ENCODE measurements at regions not wholly inside any gene's neighbourhood (a gene's known extent, or its start where the extent isn't known, plus 50 kb on each side); places are given as distances from the start of the nearest gene placed in this dataset.

DNA sequence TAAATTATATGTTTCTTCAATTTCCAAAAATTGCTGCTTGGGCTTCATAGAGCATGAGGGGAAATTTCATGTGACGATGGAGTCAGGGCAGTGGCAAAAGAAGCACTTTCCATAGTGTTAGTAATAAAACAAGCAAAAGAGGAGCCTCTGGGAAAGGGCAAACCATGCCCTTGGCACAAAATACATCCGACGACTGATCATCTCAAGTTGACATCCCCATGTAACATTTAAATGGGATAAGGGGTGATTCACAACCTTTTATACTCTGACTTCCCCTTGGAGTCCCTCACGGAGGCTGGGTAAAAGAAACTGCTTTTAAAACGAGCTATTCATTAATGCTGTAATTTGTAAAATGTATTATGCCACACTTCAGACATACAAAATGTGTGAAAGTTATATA, 161.4 kb upstream of the DMRT1 start:
- H3K4me2 ChIP-seq (ENCODE audit: insufficient read depth, low read length), result peak overlapping the region; percentile 31
- H3K27me3 ChIP-seq (ENCODE audit: insufficient read depth, low read length), result no peaks in the 10 kb centered on the region
- peaks cover 38% of the 10 kb centered on the region for H3K4me1 ChIP-seq (ENCODE audit: insufficient read depth, low read length)
- TF ChIP-seq, protein P1, sequence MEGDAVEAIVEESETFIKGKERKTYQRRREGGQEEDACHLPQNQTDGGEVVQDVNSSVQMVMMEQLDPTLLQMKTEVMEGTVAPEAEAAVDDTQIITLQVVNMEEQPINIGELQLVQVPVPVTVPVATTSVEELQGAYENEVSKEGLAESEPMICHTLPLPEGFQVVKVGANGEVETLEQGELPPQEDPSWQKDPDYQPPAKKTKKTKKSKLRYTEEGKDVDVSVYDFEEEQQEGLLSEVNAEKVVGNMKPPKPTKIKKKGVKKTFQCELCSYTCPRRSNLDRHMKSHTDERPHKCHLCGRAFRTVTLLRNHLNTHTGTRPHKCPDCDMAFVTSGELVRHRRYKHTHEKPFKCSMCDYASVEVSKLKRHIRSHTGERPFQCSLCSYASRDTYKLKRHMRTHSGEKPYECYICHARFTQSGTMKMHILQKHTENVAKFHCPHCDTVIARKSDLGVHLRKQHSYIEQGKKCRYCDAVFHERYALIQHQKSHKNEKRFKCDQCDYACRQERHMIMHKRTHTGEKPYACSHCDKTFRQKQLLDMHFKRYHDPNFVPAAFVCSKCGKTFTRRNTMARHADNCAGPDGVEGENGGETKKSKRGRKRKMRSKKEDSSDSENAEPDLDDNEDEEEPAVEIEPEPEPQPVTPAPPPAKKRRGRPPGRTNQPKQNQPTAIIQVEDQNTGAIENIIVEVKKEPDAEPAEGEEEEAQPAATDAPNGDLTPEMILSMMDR (IDR thresholded peaks at IDR 0.05; ENCODE audit: extremely low read depth, low read depth, low read length), result no peak
- H3K9me3 ChIP-seq (ENCODE audit: low read depth, low read length), result no peaks in the 10 kb centered on the region
- H4K20me1 ChIP-seq (ENCODE audit: insufficient read depth, low read length), result no peaks in the 10 kb centered on the region
- no peaks in the 10 kb centered on the region for H3K79me2 ChIP-seq (ENCODE audit: insufficient read depth, low read length)
- peak overlapping the region; percentile 47 for H3K27ac ChIP-seq (ENCODE audit: low read depth, low read length)
- no peaks in the 10 kb centered on the region for H3K36me3 ChIP-seq (ENCODE audit: insufficient read depth, low read length)
- H3K4me3 ChIP-seq (ENCODE audit: insufficient read depth, low read length), result no peak overlapping the region
- DNase-seq (ENCODE audit: insufficient read length, low spot score, missing footprints), result peak; percentile 83
- peak overlapping the region; percentile 24 for H2AFZ ChIP-seq (ENCODE audit: low read length)

DNA sequence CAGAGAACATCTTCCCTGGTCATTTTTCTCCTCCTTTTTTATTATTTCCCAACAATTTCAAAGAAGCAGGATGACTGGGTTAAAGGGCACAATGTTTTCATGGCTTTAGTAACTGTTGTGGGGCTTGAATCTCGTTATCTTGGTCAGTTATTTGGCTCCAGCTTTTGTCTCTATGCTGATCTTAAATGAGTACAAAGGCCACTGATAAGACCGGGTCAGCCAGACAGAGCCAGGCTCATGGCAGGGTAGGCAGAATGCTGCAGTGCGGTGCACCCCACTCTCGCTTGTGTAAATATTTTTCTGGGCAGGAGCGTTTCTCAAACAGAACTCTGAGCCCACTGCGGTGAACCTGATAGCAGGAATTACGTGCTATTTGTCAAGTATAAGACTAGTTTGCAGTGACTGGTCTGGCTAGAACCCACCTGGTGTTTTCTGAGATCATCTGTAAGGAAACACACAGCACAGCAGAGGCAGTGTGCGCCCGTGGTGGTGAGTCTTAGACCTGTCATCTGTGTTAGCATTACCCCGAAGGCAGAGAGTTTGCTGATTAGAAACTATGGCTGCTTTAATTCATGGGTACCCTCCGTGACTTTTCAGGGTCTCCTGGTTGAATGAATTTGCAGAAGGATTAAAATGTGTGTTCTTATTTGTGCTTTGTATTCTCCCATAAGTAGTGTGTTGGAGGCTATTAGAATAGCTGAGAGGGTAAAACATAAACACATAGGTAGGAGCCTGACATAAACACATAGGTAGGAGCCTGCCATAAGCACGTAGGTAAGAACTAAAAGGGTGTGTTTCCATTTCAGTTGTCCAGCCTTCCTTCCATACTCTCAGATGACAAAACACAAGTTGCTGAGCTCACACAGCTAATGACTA, 158.6 kb upstream of the DMRT1 start:
- TF ChIP-seq, protein P1 (IDR thresholded peaks at IDR 0.05; ENCODE audit: extremely low read depth, low read depth, low read length), result no peak
- H3K27ac ChIP-seq (ENCODE audit: low read depth, low read length), result peak overlapping the region; percentile 94

DNA sequence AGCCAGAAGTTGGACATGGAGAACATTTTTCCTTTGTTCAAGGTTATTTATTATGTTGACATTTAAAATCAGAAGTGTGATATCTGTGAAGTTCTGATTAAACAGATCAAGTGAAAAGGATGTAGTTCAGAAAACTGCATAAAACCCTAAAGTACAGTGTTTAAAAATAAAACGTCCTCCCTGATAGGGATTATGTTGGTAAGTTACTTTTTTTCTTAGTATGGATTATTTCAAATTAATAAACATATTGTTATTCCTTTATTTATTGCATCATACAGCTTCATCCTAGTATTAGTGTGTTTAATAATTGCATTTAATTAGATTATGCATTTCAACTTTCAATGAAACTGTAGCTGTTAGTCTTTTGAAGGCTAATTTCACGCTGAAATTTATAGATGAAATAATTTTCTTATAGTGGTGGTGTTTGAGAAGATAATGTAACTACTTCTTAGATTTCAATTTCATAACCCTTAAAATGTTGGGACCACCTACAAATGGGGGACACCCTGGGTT, 157.9 kb upstream of the DMRT1 start:
- TF ChIP-seq, protein P1 (IDR thresholded peaks at IDR 0.05; ENCODE audit: extremely low read depth, low read depth, low read length), result no peak
- H3K36me3 ChIP-seq (ENCODE audit: insufficient read depth, low read length), result no peaks in the 10 kb centered on the region
- peaks cover 51% of the 10 kb centered on the region for H3K4me1 ChIP-seq (ENCODE audit: insufficient read depth, low read length)
- no peaks in the 10 kb centered on the region for H4K20me1 ChIP-seq (ENCODE audit: insufficient read depth, low read length)
- H3K4me2 ChIP-seq (ENCODE audit: insufficient read depth, low read length), result peak overlapping the region; percentile 84
- H3K4me3 ChIP-seq (ENCODE audit: insufficient read depth, low read length), result peak overlapping the region; percentile 65
- no peaks in the 10 kb centered on the region for H3K27me3 ChIP-seq (ENCODE audit: insufficient read depth, low read length)
- peaks cover 10% of the 10 kb centered on the region for H3K79me2 ChIP-seq (ENCODE audit: insufficient read depth, low read length)
- H3K9me3 ChIP-seq (ENCODE audit: low read depth, low read length), result no peaks in the 10 kb centered on the region
- peak overlapping the region; percentile 94 for H3K27ac ChIP-seq (ENCODE audit: low read depth, low read length)
- DNase-seq (ENCODE audit: insufficient read length, low spot score, missing footprints), result no peak
- H2AFZ ChIP-seq (ENCODE audit: low read length), result no peak overlapping the region

More for the DNA sequence above, 158.6 kb upstream of the DMRT1 start:
- Histone ChIP-seq H3K9me3 (ENCODE audit: low read depth, low read length) (no peaks in the 10 kb centered on the region), H3K4me2 (ENCODE audit: insufficient read depth, low read length) (peak overlapping the region; percentile 84), H3K79me2 (ENCODE audit: insufficient read depth, low read length) (peaks cover 5% of the 10 kb centered on the region), H3K27me3 (ENCODE audit: insufficient read depth, low read length) (no peaks in the 10 kb centered on the region), H3K36me3 (ENCODE audit: insufficient read depth, low read length) (no peaks in the 10 kb centered on the region), H3K4me3 (ENCODE audit: insufficient read depth, low read length) (peak overlapping the region; percentile 8), H4K20me1 (ENCODE audit: insufficient read depth, low read length) (no peaks in the 10 kb centered on the region), H3K4me1 (ENCODE audit: insufficient read depth, low read length) (peaks cover 57% of the 10 kb centered on the region), H2AFZ (ENCODE audit: low read length) (peak overlapping the region; percentile 63)
- DNase-seq (ENCODE audit: insufficient read length, low spot score, missing footprints), result no peak
